Gastrocnemius medialis (tissue), 4 donors: ENCODE measurements at regions not wholly inside any gene's neighbourhood (a gene's known extent, or its start where the extent isn't known, plus 50 kb on each side); places are given as distances from the start of the nearest gene placed in this dataset.

Experiments
- POLR2A ChIP-seq, 2 donors: fragments of 450-650 bp; IDR thresholded peaks; one replicate each; pipeline ENCODE4 v1.6.1; 2017; ENCODE audit warnings: antibody characterized with exemption in 2 of 2, mild to moderate bottlenecking in 2 of 2, moderate library complexity in 2 of 2
- TF ChIP-seq, protein P1 (sequence below), 5 experiments: fragments of 450-650 bp in 3 of 5; fragments of 200-600 bp in 2 of 5; sonication (generic) in 2 of 5; IDR thresholded peaks in 4 of 5; conservative IDR thresholded peaks in 1 of 5; 1 replicate in 4 of 5; 2 replicates in 1 of 5; pipeline ENCODE4 v1.5.1; 2016 to 2019; ENCODE audit warnings: antibody characterized with exemption in 5 of 5, mild to moderate bottlenecking in 3 of 5, moderate library complexity in 3 of 5

DNA sequence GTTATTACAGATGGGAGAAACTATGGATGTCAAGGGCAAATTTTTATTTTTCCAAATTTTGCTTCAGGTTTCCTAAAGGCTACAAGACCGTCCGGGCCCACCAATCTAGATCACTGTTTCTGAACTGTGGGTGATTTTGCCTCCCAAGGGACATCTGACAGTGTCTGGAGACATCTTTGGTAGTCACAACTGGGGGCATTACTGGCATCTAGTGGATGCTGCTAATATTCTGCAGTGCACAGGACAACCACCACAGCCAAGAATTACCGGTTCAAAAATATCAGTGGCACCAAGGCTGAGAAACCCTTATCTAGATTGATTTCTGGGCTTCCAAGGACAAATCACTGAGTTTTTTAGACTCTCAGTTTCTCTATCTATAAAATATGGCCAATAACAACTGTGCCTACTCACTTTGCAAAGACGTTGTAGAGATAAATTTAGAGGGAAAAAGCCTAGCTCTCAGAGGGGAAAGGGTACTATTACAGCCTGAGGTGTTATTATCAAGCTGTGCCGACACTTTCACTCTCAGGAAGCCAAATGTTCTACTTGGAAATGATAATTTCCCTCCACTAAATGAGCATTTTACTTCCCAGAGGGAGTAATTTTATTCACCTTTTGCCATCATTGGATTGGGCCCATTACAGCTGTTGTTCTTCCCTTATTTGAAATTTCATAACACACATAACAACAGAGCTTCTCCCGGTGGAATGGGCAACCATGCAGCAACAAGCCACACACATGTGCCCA is 442.1 kb downstream of the CENPC start:
- TF ChIP-seq, protein P1, sequence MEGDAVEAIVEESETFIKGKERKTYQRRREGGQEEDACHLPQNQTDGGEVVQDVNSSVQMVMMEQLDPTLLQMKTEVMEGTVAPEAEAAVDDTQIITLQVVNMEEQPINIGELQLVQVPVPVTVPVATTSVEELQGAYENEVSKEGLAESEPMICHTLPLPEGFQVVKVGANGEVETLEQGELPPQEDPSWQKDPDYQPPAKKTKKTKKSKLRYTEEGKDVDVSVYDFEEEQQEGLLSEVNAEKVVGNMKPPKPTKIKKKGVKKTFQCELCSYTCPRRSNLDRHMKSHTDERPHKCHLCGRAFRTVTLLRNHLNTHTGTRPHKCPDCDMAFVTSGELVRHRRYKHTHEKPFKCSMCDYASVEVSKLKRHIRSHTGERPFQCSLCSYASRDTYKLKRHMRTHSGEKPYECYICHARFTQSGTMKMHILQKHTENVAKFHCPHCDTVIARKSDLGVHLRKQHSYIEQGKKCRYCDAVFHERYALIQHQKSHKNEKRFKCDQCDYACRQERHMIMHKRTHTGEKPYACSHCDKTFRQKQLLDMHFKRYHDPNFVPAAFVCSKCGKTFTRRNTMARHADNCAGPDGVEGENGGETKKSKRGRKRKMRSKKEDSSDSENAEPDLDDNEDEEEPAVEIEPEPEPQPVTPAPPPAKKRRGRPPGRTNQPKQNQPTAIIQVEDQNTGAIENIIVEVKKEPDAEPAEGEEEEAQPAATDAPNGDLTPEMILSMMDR (IDR thresholded peaks at IDR 0.05 in 4 of 5, conservative IDR thresholded peaks at IDR 0.05 in 1 of 5) = no peak
- no peak for TF ChIP-seq POLR2A (IDR thresholded peaks at IDR 0.05)
